ENCODE measurements at regions not wholly inside any gene's neighbourhood (a gene's known extent, or its start where the extent isn't known, plus 50 kb on each side); places are given as distances from the start of the nearest gene placed in this dataset.

DNA sequence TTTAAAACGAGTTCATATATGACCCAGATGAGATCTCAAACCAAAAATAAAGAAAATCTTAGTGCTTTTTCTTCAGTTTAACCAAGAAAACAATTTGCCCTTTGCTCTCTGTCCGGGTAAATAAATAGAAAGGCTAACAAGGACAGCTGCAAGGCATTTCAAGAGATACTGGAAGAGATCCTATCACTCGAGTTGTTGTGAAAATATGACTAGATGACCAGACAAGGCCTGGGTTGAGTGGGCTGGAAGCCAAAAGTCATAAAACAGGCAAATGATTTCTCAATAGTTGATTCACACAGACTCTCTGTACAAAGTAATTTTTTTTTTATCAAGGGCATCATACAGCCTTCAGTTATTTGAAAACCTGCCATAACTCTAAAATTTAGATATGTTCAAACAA, 55.9 kb upstream of the AVPR1A start:
- TF ChIP-seq, protein P1, sequence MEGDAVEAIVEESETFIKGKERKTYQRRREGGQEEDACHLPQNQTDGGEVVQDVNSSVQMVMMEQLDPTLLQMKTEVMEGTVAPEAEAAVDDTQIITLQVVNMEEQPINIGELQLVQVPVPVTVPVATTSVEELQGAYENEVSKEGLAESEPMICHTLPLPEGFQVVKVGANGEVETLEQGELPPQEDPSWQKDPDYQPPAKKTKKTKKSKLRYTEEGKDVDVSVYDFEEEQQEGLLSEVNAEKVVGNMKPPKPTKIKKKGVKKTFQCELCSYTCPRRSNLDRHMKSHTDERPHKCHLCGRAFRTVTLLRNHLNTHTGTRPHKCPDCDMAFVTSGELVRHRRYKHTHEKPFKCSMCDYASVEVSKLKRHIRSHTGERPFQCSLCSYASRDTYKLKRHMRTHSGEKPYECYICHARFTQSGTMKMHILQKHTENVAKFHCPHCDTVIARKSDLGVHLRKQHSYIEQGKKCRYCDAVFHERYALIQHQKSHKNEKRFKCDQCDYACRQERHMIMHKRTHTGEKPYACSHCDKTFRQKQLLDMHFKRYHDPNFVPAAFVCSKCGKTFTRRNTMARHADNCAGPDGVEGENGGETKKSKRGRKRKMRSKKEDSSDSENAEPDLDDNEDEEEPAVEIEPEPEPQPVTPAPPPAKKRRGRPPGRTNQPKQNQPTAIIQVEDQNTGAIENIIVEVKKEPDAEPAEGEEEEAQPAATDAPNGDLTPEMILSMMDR (conservative IDR thresholded peaks at IDR 0.05 in 1 of 2, IDR thresholded peaks at IDR 0.05 in 1 of 2; ENCODE audit: extremely low read depth in 1 of 2, insufficient read depth in 1 of 2, low read depth in 1 of 2, low read length in 2 of 2): no peak
- no peak for TF ChIP-seq EZH2 (IDR thresholded peaks at IDR 0.05; ENCODE audit: borderline replicate concordance, low read length)

All from mammary epithelial cell (primary cell).